ENCODE measurements at regions not wholly inside any gene's neighbourhood (a gene's known extent, or its start where the extent isn't known, plus 50 kb on each side); places are given as distances from the start of the nearest gene placed in this dataset.

DNA sequence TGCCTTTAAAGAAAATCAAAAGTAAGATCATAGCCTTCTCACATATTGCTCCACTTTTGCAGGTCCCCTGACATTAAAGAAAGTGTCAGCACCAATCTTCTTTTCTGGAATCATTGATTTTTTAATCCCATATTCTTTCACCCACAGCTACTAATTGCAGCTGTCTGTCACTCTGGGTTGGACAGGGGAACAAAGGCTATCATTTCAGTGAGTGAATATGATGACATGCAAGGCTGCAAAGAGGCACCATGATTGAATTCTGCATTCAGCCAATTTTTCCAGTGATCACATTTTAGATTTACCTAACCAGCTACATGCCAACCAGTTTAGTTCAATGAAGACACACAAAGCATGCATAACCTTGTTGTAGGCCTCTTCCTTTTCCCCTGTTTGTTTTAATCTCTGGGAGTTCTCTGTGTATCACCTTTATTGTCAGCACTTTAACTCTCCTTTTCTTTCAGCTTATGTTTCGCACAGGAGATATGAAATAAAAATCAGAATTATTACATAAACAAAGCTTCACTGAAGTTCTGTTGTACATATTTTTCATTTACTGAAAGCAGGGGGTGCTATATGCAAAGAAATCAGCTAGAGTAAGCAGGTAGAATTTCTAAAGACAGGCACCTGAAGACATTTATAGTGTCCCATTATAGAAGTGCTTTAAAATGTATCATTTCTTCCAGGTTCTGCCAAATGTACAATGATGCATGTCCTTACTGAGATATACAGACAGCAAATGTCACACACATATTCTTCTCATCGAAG, 584.8 kb downstream of the PLA2G4A start:
- DNase-seq (ENCODE audit: extremely low read depth, low read depth), result no peak
- TF ChIP-seq, protein P1, sequence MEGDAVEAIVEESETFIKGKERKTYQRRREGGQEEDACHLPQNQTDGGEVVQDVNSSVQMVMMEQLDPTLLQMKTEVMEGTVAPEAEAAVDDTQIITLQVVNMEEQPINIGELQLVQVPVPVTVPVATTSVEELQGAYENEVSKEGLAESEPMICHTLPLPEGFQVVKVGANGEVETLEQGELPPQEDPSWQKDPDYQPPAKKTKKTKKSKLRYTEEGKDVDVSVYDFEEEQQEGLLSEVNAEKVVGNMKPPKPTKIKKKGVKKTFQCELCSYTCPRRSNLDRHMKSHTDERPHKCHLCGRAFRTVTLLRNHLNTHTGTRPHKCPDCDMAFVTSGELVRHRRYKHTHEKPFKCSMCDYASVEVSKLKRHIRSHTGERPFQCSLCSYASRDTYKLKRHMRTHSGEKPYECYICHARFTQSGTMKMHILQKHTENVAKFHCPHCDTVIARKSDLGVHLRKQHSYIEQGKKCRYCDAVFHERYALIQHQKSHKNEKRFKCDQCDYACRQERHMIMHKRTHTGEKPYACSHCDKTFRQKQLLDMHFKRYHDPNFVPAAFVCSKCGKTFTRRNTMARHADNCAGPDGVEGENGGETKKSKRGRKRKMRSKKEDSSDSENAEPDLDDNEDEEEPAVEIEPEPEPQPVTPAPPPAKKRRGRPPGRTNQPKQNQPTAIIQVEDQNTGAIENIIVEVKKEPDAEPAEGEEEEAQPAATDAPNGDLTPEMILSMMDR (IDR thresholded peaks at IDR 0.05; ENCODE audit: low read depth, low read length), result no peak

DNA sequence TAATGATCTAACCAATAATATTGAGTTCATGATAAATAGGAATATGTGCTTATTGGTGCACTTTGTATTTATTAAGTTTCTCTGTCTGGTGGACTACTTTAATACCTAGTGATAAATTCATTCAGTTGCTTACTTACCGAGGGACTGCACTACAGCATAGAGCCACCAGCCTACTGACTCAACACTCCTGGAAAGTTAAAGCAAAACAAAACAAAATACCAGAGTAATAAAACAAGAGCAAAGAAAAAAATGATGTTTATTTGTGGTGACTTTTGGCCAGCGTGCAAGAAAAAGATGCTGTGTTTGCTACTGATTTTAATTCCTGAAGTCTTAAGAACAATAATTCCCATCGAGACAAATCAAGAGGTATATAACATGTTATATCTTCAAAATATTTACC, 586.3 kb downstream of the PLA2G4A start:
- TF ChIP-seq, protein P1 (IDR thresholded peaks at IDR 0.05; ENCODE audit: low read depth, low read length), result no peak
- no peak for DNase-seq (ENCODE audit: extremely low read depth, low read depth)

DNA sequence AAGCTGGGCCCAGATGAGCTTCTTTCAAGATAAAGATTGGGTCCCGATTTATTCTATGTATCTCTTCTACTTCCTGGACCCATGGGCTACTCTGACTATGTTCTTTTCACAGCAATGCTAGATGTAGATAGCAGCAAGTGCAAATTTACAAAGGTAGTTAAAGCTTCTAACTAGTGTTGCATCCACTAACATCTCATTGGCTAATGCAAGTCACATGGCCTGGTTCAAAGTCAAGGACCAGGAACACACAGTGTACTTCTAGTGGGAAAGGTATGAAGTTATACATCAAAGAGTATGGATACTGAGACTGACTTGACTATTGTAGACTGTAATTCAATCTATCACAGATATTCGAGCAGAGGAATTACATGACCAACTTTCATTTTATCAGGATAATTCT, 588.8 kb downstream of the PLA2G4A start:
- DNase-seq (ENCODE audit: extremely low read depth, low read depth), result no peak

DNA sequence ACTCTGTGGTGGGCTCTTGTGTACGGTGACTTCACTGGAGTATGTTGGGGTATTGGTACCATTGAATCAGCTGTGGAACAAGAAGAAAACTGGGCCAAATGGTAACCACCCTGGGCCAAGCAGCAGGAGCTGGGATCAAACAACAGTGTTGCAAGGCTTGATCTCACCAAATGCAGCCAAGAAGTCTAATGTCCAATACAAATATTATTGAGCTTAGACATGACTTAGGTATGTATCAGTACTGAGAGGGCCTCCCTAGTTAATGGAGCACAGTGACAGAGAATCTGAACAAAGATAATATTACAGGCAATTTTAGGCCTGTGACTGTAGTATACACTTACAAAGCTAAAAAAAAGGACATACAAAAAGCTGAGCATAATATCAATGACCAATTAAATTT, 604.8 kb downstream of the PLA2G4A start:
- TF ChIP-seq, protein P1 (IDR thresholded peaks at IDR 0.05; ENCODE audit: low read depth, low read length), result no peak
- no peak for DNase-seq (ENCODE audit: extremely low read depth, low read depth)

More for the DNA sequence above, 588.8 kb downstream of the PLA2G4A start:
- TF ChIP-seq, protein P1 (IDR thresholded peaks at IDR 0.05; ENCODE audit: low read depth, low read length), result no peak

DNA sequence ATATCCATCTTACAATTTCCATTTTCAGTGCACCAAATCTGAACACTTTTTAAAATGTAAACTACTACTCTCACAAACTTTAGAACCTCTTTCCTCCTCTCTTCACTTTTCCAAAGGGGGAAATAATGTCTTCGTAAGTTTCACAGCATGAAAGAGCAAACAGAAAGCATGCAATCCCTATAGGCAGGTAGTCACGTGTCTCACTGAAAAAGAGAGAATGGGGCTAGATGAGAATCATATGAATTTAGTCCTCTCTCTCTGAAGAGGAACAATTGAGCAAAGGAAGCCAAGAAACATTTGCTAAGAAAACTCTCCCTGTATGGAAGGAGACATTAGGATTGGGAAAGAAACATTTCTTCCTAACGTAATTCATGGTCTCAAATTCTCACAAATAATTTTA, 613.9 kb downstream of the PLA2G4A start:
- TF ChIP-seq, protein P1 (IDR thresholded peaks at IDR 0.05; ENCODE audit: low read depth, low read length), result no peak
- no peak for DNase-seq (ENCODE audit: extremely low read depth, low read depth)

DNA sequence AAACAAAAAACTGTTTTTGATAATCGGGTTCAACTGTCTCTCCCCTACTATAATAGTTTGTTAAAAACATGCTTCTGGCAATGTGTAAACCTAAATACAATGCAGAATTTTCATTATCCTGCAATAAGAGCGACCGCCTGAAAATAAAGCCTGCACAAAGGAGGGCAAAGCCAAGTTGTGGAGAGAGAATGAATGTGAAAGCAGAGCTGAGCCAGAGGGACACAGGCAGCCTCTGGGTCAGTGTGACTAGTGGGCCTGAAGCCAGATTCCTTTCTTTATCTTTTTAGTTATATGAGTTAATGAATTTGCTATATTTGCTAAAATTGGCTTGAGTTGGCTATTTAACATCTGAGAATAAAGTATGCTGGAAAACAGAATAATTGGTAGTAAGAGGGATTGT, 615.2 kb downstream of the PLA2G4A start:
- TF ChIP-seq, protein P1 (IDR thresholded peaks at IDR 0.05; ENCODE audit: low read depth, low read length), result no peak
- DNase-seq (ENCODE audit: extremely low read depth, low read depth), result no peak

DNA sequence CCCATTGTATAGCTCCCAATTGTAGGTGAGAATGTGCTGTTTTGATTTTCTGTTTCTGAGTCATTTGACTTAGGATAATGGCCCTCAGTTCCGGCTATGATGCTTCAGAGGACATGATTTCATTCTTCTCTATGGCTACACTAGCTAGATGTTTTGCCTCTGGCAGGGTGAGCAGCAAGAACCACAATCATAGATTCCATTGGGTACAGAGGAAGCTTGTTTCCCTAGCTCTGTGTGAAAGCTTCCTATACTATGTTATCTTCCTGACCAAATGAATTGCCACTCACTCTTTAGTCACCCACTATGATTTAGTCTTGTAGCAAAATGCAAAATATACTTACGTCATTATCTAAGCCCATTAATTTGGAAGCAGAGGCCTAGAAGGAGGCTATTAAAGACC, 616.3 kb downstream of the PLA2G4A start:
- no peak for DNase-seq (ENCODE audit: extremely low read depth, low read depth)
- TF ChIP-seq, protein P1 (IDR thresholded peaks at IDR 0.05; ENCODE audit: low read depth, low read length), result no peak
